ENCODE measurements at regions not wholly inside any gene's neighbourhood (a gene's known extent, or its start where the extent isn't known, plus 50 kb on each side); places are given as distances from the start of the nearest gene placed in this dataset.

DNA sequence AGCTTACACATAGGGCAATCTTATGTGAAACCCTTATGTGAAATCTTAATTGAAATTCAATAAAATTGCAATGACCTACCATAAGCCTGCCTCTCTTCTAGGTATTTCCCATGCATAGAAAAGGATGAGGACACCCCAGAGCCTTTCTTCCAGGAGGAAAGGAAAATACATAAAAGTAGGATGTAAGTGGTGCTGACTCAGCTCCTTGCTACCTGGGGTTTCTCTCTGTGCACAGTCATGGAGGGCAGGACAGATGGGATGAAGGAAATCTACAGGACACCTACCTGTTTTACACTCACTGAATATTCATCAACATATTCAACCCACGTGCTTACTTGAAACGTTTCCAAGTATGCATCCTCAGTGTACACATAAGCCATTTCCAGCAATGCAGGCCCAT lies 1299.2 kb upstream of the SLC10A2 start:
- TF ChIP-seq, protein P1, sequence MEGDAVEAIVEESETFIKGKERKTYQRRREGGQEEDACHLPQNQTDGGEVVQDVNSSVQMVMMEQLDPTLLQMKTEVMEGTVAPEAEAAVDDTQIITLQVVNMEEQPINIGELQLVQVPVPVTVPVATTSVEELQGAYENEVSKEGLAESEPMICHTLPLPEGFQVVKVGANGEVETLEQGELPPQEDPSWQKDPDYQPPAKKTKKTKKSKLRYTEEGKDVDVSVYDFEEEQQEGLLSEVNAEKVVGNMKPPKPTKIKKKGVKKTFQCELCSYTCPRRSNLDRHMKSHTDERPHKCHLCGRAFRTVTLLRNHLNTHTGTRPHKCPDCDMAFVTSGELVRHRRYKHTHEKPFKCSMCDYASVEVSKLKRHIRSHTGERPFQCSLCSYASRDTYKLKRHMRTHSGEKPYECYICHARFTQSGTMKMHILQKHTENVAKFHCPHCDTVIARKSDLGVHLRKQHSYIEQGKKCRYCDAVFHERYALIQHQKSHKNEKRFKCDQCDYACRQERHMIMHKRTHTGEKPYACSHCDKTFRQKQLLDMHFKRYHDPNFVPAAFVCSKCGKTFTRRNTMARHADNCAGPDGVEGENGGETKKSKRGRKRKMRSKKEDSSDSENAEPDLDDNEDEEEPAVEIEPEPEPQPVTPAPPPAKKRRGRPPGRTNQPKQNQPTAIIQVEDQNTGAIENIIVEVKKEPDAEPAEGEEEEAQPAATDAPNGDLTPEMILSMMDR (IDR thresholded peaks at IDR 0.05) = no peak

DNA sequence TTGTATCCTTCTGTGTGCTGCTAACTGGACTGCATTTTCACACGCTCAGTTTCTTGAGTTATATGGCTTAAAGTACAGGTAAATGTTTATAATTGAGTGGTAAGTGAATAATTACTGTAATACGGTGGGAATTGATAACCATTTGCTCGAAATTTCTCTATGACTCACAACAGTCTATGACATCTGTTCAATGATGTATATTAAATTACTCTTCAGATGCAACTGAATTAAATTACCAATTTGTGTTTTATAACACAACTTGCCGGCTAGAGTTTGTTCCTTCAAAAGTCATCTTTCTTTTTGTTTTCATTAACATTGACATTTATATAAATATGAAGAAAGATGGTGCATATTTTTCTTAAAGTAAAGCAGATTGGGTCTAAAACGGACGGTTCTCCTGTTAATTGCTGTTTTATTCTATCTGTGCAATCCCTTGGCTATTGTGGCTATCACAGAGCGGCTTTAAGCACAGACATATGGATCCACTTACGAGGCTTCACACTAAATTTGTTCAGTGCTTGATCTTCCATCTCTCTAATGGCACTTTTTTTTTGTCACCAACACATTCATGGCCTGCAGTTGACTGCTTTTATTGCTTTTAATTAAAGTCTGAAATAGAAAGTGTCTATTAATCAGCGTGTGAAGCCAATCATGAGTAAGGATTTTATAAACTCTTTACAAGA lies 1291.6 kb upstream of the SLC10A2 start:
- TF ChIP-seq, protein P1 (IDR thresholded peaks at IDR 0.05) = no peak

DNA sequence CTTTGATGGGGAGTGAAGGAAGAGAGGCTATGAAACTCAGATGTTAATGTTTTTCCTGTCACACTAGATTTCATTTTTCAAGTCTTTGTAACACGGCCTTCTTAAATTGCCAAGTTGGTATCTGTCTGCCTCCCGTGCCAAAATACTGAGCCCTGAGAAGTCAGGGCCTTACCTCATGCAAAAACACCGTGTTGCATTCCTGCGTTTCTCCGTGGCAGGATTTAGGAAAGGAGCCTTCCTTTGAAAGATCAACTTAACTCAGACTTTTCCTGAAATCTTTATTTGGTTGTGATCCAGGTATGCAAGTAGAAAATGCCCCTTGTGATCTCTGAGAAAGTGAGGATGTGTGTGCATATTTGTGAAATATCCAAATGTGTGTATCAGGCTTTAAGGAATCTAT lies 1291.0 kb upstream of the SLC10A2 start:
- TF ChIP-seq, protein P1 (IDR thresholded peaks at IDR 0.05) = no peak

DNA sequence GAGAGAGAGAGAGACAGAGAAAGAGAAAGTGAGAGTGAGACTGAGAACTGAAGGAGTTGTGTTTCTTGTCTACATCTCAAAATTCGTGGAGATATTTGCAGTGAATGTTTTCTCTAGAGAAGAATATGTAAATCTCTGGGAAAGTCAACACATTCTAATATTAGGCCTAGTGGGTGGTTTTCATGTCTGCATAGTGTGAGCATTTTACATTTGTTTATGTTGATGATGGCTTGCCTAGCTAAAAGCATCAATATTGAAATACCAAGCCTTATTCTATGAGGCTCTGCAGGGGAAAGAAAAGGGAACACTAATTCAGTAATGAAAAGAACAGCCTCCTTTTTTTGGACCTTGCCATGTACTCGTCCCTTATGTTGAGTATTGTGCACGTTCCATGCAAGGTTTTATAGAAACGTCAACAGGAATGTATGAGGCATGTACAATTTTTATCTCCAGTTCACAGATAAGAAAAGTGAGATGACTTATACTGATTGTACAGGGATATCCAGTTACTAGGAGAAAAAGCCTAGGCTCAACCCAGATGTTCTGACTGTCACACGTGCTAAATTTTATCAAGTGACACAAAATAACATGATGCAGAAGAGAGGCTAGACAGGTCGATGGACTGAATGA lies 1288.9 kb upstream of the SLC10A2 start:
- TF ChIP-seq, protein P1 (IDR thresholded peaks at IDR 0.05) = no peak

DNA sequence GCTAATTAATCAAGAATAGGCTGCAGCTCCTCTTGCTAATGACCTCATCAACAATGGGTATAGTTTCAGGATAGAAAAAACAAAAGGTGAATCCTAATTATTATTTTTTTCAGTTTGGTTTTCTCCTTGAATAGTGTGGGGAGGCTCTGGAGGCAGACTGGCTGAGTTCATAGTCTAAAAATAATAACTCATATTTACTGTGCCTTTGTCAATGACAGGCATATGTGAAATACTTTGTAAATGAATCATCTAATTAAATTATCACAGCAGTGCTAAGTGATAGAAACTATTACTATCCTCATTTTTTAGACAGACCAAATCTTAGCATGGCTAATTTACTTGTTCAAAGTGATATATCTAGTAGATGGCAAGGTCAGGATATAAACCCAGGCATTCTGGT lies 1261.0 kb upstream of the SLC10A2 start:
- TF ChIP-seq, protein P1 (IDR thresholded peaks at IDR 0.05) = no peak

DNA sequence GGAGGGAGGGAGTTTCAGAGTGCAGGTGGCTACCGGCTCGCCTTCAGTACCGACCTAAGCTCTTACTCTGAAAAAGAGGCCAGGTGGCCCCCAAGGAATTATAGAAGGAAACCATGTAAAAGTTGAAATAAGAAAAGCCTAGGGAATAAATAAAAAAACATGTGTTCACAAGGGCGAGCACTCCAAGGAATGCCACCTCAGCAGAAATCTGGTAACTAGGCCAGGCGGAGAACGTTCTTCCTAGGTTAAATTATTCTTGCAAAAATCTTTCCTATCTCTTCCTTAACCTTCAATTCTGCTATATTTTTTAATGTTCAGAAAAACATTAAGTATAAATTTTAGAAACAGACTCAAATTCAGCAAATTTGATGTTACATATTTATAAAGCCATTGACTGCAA lies 1260.3 kb upstream of the SLC10A2 start:
- TF ChIP-seq, protein P1 (IDR thresholded peaks at IDR 0.05) = no peak

DNA sequence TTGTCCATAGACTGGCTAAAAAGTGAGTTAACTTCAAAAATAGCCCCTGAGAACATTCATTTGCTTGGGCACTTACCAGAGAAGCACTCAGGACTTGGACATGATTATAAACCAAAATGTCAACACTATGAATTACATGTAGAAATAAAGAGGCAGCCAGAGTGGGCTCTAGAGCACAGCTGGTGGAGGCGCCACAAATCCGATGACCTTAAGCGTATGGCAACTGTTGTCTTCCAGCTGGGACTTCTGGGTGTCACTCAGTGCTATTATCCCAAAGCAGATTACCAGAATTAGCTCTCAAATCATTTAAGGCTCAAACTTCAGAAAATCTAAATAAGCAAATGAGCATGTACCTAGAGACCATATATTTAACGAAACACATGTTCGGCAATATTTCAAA lies 1255.5 kb upstream of the SLC10A2 start:
- TF ChIP-seq, protein P1 (IDR thresholded peaks at IDR 0.05) = no peak
